Ascending aorta (tissue), 2 donors: ENCODE measurements at regions not wholly inside any gene's neighbourhood (a gene's known extent, or its start where the extent isn't known, plus 50 kb on each side); places are given as distances from the start of the nearest gene placed in this dataset.

Experiments used
- DNase-seq, 2 donors: peaks; one replicate each; pipeline ENCODE4 v3.0.0-alpha.2; 2019; ENCODE audit warnings: low spot score in 2 of 2
- H3K27ac ChIP-seq, 2 donors: fragments of 200-600 bp; sonication (generic); one replicate each; pipeline ENCODE4 v1.5.1; 2016 to 2017; ENCODE audit warnings: mild to moderate bottlenecking in 1 of 2
- H3K27me3 ChIP-seq: fragments of 200-600 bp; sonication (generic); one replicate; pipeline ENCODE4 v1.5.1; 2017
- H3K36me3 ChIP-seq, 2 donors: fragments of 200-600 bp; sonication (generic); one replicate each; pipeline ENCODE4 v1.5.1; 2016
- H3K4me1 ChIP-seq, 2 donors: fragments of 200-600 bp; sonication (generic); one replicate each; pipeline ENCODE4 v1.5.1; 2016 to 2017; ENCODE audit warnings: mild to moderate bottlenecking in 1 of 2
- H3K4me3 ChIP-seq, 2 donors: fragments of 200-600 bp; sonication (generic); one replicate each; pipeline ENCODE4 v1.5.1; 2016 to 2017; ENCODE audit warnings: mild to moderate bottlenecking in 1 of 2
- H3K9me3 ChIP-seq, 2 donors: fragments of 200-600 bp; sonication (generic); one replicate each; pipeline ENCODE4 v1.5.1; 2016
- CTCF ChIP-seq, 3 experiments: fragments of 200-600 bp in 2 of 3; fragments of 450-650 bp in 1 of 3; sonication (generic) in 2 of 3; IDR thresholded peaks; one replicate each; pipeline ENCODE4 v1.5.1; 2016 to 2019; ENCODE audit warnings: antibody characterized with exemption in 3 of 3, mild to moderate bottlenecking in 1 of 3, moderate library complexity in 1 of 3
- intact Hi-C: fragments of 100-400 bp; cut with DNase I; formaldehyde crosslinking; loops from one replicate; pipeline ENCODE4 v1.15.1; 2023

- Histone ChIP-seq H3K9me3 (no peaks in the 10 kb centered on the region), H3K36me3 (no peaks in the 10 kb centered on the region), H3K27me3 (no peaks in the 10 kb centered on the region), H3K27ac (no peak overlapping the region), H3K4me3 (no peak overlapping the region), H3K4me1 (no peaks in the 10 kb centered on the region)
- intact Hi-C loops = no loop called here
- TF ChIP-seq CTCF (IDR thresholded peaks at IDR 0.05) = no peak
- DNase-seq = no peak
Measured at GRCh38 chr1:222331340-222331739, 216.6 kb downstream of the HHIPL2 start.

GRCh38 chr1:222329493-222330045 lies 218.3 kb downstream of the HHIPL2 start:
- Histone ChIP-seq H3K4me1 (no peaks in the 10 kb centered on the region), H3K9me3 (no peaks in the 10 kb centered on the region), H3K4me3 (no peak overlapping the region), H3K27ac (no peak overlapping the region), H3K36me3 (no peaks in the 10 kb centered on the region), H3K27me3 (no peaks in the 10 kb centered on the region)
- DNase-seq = no peak
- intact Hi-C loops = no loop called here
- TF ChIP-seq CTCF (IDR thresholded peaks at IDR 0.05) = no peak

GRCh38 chr1:222326710-222327036 lies 221.2 kb downstream of the HHIPL2 start:
- intact Hi-C loops = no loop called here

GRCh38 chr1:222326006-222326709 lies 221.7 kb downstream of the HHIPL2 start:
- no peak for TF ChIP-seq CTCF (IDR thresholded peaks at IDR 0.05)
- H3K4me3 ChIP-seq = no peak overlapping the region
- H3K27me3 ChIP-seq = no peaks in the 10 kb centered on the region
- H3K36me3 ChIP-seq = no peaks in the 10 kb centered on the region
- H3K27ac ChIP-seq = no peak overlapping the region
- no peaks in the 10 kb centered on the region for H3K4me1 ChIP-seq
- no peak for DNase-seq
- no peaks in the 10 kb centered on the region for H3K9me3 ChIP-seq
- intact Hi-C loops = no loop called here

More at GRCh38 chr1:222326710-222327036, 221.2 kb downstream of the HHIPL2 start:
- H3K4me1 ChIP-seq = no peaks in the 10 kb centered on the region
- no peak overlapping the region for H3K27ac ChIP-seq
- no peaks in the 10 kb centered on the region for H3K36me3 ChIP-seq
- no peaks in the 10 kb centered on the region for H3K9me3 ChIP-seq
- no peak for DNase-seq
- no peak for TF ChIP-seq CTCF (IDR thresholded peaks at IDR 0.05)
- no peaks in the 10 kb centered on the region for H3K27me3 ChIP-seq
- H3K4me3 ChIP-seq = no peak overlapping the region

- intact Hi-C loops = no loop called here
- no peak for DNase-seq
Measured at GRCh38 chr1:222325506-222325905, 222.4 kb downstream of the HHIPL2 start.

More at GRCh38 chr1:222325506-222325905, 222.4 kb downstream of the HHIPL2 start:
- H3K4me3 ChIP-seq = no peak overlapping the region
- no peaks in the 10 kb centered on the region for H3K9me3 ChIP-seq
- H3K4me1 ChIP-seq = no peaks in the 10 kb centered on the region
- H3K36me3 ChIP-seq = no peaks in the 10 kb centered on the region
- H3K27ac ChIP-seq = no peak overlapping the region
- H3K27me3 ChIP-seq = no peaks in the 10 kb centered on the region
- no peak for TF ChIP-seq CTCF (IDR thresholded peaks at IDR 0.05)
